OCI-LY7 (cell line): ENCODE measurements at regions not wholly inside any gene's neighbourhood (a gene's known extent, or its start where the extent isn't known, plus 50 kb on each side); places are given as distances from the start of the nearest gene placed in this dataset.

ENCODE experiments used
- BruUV-seq: library from RNA; stranded (reverse); fragments of 400-500 nt; replicated peaks from 2 replicates; lab custom pipeline; 2021; lab: Mats Ljungman, UMichigan
- CTCF ChIA-PET: fragments of 300-600 bp; sonication (Branson Sonifier 250); formaldehyde crosslinking; loops from one replicate; lab custom pipeline; 2022; ENCODE audit warnings: antibody characterized with exemption; ENCODE audit not compliant: unreplicated experiment; lab: Charles Lee
- POLR2A ChIA-PET: fragments of 300-600 bp; sonication (Branson Sonifier 250); formaldehyde crosslinking; loops from one replicate; lab custom pipeline; 2022; ENCODE audit warnings: antibody characterized with exemption; lab: Charles Lee
- DNase-seq: peaks from one replicate; pipeline ENCODE4 v3.0.0-alpha.2; 2015; ENCODE audit warnings: low spot score
- H2AFZ ChIP-seq: fragments of 200-600 bp; sonication (generic), shearing (Covaris generic); 2 replicates; pipeline ENCODE4 v1.6.1; 2014; ENCODE audit warnings: mild to moderate bottlenecking, antibody characterized with exemption, low read length, moderate library complexity
- H3K27ac ChIP-seq: fragments of 200-600 bp; sonication (generic); 2 replicates; pipeline ENCODE4 v1.5.1; 2014; ENCODE audit warnings: mixed run types, low read depth, mild to moderate bottlenecking, moderate library complexity, low read length, inconsistent platforms; ENCODE audit not compliant: poor library complexity, severe bottlenecking
- H3K36me3 ChIP-seq: fragments of 200-600 bp; sonication (generic); 2 replicates; pipeline ENCODE4 v1.6.1; 2014; ENCODE audit warnings: mild to moderate bottlenecking, antibody characterized with exemption, low read length, moderate library complexity, mixed read lengths; ENCODE audit not compliant: insufficient read depth
- H3K4me1 ChIP-seq: fragments of 200-600 bp; sonication (generic); 2 replicates; pipeline ENCODE4 v1.5.1; 2014; ENCODE audit warnings: mild to moderate bottlenecking, low read length; ENCODE audit not compliant: insufficient read depth, poor library complexity, severe bottlenecking
- H3K4me2 ChIP-seq: fragments of 200-600 bp; sonication (generic); 2 replicates; pipeline ENCODE4 v1.6.1; 2014; ENCODE audit warnings: mild to moderate bottlenecking, low read length
- H3K4me3 ChIP-seq: fragments of 200-600 bp; sonication (generic); 2 replicates; pipeline ENCODE4 v1.5.1; 2014; ENCODE audit warnings: mild to moderate bottlenecking, low read depth, low read length; ENCODE audit not compliant: poor library complexity, severe bottlenecking
- H3K79me2 ChIP-seq: fragments of 200-600 bp; sonication (generic); 2 replicates; pipeline ENCODE4 v1.6.1; 2016; ENCODE audit warnings: low read depth, mild to moderate bottlenecking, low read length, moderate library complexity, mixed read lengths; ENCODE audit not compliant: insufficient read depth
- H3K9me2 ChIP-seq: fragments of 200-600 bp; sonication (generic); 2 replicates; pipeline ENCODE4 v1.6.1; 2016; ENCODE audit warnings: mild to moderate bottlenecking, low read length, mixed read lengths; ENCODE audit not compliant: insufficient read depth
- H3K9me3 ChIP-seq: fragments of 200-600 bp; sonication (generic); 2 replicates; pipeline ENCODE4 v1.6.1; 2014; ENCODE audit warnings: mild to moderate bottlenecking, mixed run types, low read length, mixed read lengths
- H4K20me1 ChIP-seq: fragments of 200-600 bp; sonication (generic); 2 replicates; pipeline ENCODE4 v1.6.1; 2014; ENCODE audit warnings: mild to moderate bottlenecking, antibody characterized with exemption, low read length, moderate library complexity, mixed read lengths; ENCODE audit not compliant: insufficient read depth
- CTCF ChIP-seq: fragments of 200-600 bp; sonication (generic); conservative IDR thresholded peaks from 2 replicates; pipeline ENCODE4 v1.5.1; 2014; ENCODE audit warnings: mild to moderate bottlenecking, antibody characterized with exemption, low read length, moderate library complexity, mixed read lengths
- EZH2phosphoT487 ChIP-seq: fragments of 200-600 bp; sonication (generic); IDR thresholded peaks from 2 replicates; pipeline ENCODE4 v1.6.1; 2018; ENCODE audit warnings: low read depth, borderline replicate concordance, mild to moderate bottlenecking, mixed run types, antibody characterized with exemption, low read length, moderate library complexity, mixed read lengths
- intact Hi-C: fragments of 100-400 bp; cut with micrococcal nuclease; formaldehyde crosslinking; loops from one replicate; pipeline ENCODE4 v1.10.0; 2022; ENCODE audit not compliant: unreplicated experiment

DNA sequence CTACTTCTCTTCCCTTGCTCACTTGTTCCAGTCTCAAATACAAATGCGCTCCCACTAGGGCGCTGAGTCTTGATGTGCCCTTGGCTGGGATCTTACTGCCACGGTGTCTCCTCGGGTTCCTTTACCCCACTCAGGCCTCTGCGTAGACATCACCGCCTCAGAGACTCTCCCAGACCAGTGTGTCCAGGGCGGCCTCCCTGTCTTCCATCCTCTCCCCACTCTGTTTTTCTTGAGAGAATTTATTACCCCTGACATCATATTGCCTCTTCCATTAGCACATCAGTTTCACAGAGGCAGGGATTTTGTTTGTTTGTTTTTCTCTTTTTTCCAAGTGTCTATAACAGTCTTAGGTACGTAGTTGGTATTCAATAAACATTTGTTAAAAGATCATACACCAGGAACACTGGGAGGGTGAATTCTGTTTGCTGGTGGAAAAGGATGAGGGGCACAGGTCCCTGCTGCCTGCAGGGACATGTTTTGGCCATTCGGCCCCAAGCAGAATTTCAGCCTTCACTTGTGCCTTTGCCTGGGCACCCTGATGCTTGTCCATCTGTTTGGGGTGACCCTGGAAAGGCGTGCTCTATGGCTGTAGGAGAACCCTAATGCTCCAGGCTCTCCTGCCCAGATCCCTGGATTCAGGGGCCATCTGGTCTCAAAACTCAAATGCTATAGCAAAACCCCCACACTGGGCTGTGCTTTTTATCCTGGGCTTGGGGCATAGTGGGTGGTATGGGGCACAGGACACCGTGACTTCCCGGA, 55.0 kb downstream of the RPL37A start:
- no TSS peak for BruUV-seq
- Histone ChIP-seq H3K36me3 (no peaks in the 10 kb centered on the region), H2AFZ (no peak overlapping the region), H3K4me3 (no peak overlapping the region), H4K20me1 (no peaks in the 10 kb centered on the region), H3K4me1 (no peaks in the 10 kb centered on the region), H3K9me3 (no peaks in the 10 kb centered on the region), H3K4me2 (no peak overlapping the region), H3K27ac (no peak overlapping the region), H3K9me2 (no peaks in the 10 kb centered on the region), H3K79me2 (no peaks in the 10 kb centered on the region)
- no peak for TF ChIP-seq EZH2phosphoT487
- no peak for TF ChIP-seq CTCF
- intact Hi-C loops: no loop called here
- POLR2A ChIA-PET: no interaction called here
- CTCF ChIA-PET: no interaction called here
- no peak for DNase-seq

DNA sequence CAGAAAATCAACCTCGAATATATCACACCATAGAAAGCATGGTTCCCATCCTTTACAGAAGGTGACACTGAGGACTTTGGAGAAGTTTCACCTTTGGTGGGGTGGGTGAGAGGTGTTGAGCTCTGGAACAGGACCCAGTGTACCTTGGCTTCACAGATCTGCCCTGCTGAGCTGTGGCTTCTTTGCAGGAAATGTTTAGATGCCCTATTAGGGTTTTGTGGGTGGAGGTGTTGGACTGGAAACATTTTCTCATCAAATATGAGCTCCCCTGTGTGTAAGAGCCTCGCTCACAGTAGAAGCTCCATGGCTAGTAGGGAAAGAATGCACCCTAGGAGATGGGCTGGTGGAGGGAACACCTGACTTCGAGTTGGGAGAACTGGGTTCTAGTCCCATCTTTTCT, 55.6 kb downstream of the RPL37A start:
- Histone ChIP-seq H2AFZ (no peak overlapping the region), H3K79me2 (no peaks in the 10 kb centered on the region), H3K4me2 (no peak overlapping the region), H3K9me3 (no peaks in the 10 kb centered on the region), H4K20me1 (no peaks in the 10 kb centered on the region), H3K9me2 (no peaks in the 10 kb centered on the region), H3K4me1 (no peaks in the 10 kb centered on the region), H3K4me3 (no peak overlapping the region), H3K36me3 (no peaks in the 10 kb centered on the region), H3K27ac (no peak overlapping the region)
- intact Hi-C loops: no loop called here
- no peak for DNase-seq
- TF ChIP-seq CTCF (no peak), EZH2phosphoT487 (no peak)
- ChIA-PET POLR2A (no interaction called here), CTCF (no interaction called here)
- no TSS peak for BruUV-seq

GRCh38 chr2:216554755-216555154, 56.1 kb downstream of the RPL37A start:
- Histone ChIP-seq H3K4me3 (no peak overlapping the region), H3K9me3 (no peaks in the 10 kb centered on the region), H3K4me1 (no peaks in the 10 kb centered on the region), H2AFZ (no peak overlapping the region), H3K36me3 (no peaks in the 10 kb centered on the region), H3K9me2 (no peaks in the 10 kb centered on the region), H3K79me2 (no peaks in the 10 kb centered on the region), H4K20me1 (no peaks in the 10 kb centered on the region), H3K27ac (no peak overlapping the region), H3K4me2 (no peak overlapping the region)
- POLR2A ChIA-PET: no interaction called here
- no TSS peak for BruUV-seq
- intact Hi-C loops: no loop called here
- TF ChIP-seq CTCF (no peak), EZH2phosphoT487 (no peak)
- CTCF ChIA-PET: no interaction called here
- DNase-seq: no peak
